ENCODE measurements at regions not wholly inside any gene's neighbourhood (a gene's known extent, or its start where the extent isn't known, plus 50 kb on each side); places are given as distances from the start of the nearest gene placed in this dataset.
"Not testable (repeated sequence)": the region's sequence is repeated elsewhere in the genome, so short reads cannot be mapped to it uniquely, and the experiment has no call there.

- DNase-seq = no peak
Observed at GRCh38 chr5:68114378-68115040, 101.0 kb upstream of the PIK3R1 start.

GRCh38 chr5:68112658-68113057 lies 102.9 kb upstream of the PIK3R1 start:
- no peak for DNase-seq

- DNase-seq = no peak
Observed at GRCh38 chr5:68110894-68111293, 104.7 kb upstream of the PIK3R1 start.

- DNase-seq = no peak
Observed at GRCh38 chr5:68110264-68110663, 105.3 kb upstream of the PIK3R1 start.

- not testable (repeated sequence) for DNase-seq
Observed at GRCh38 chr5:68104217-68104616, 111.3 kb upstream of the PIK3R1 start.

- DNase-seq = not testable (repeated sequence)
Observed at GRCh38 chr5:68103297-68103696, 112.3 kb upstream of the PIK3R1 start.

- DNase-seq = no peak
Observed at GRCh38 chr5:68099327-68099726, 116.2 kb upstream of the PIK3R1 start.

GRCh38 chr5:68093455-68094159 lies 121.9 kb upstream of the PIK3R1 start:
- no peak for DNase-seq

- DNase-seq = no peak
Observed at GRCh38 chr5:68088302-68088701, 127.3 kb upstream of the PIK3R1 start.

GRCh38 chr5:68087866-68088265 lies 127.7 kb upstream of the PIK3R1 start:
- no peak for DNase-seq

- DNase-seq = no peak
Observed at GRCh38 chr5:68086857-68087256, 128.7 kb upstream of the PIK3R1 start.

GRCh38 chr5:68086439-68086838 lies 129.1 kb upstream of the PIK3R1 start:
- DNase-seq = no peak

GRCh38 chr5:68084396-68084795 lies 131.2 kb upstream of the PIK3R1 start:
- no peak for DNase-seq

GRCh38 chr5:68080282-68081050 lies 135.1 kb upstream of the PIK3R1 start:
- no peak for DNase-seq

GRCh38 chr5:68077349-68077894 lies 138.1 kb upstream of the PIK3R1 start:
- no peak for DNase-seq

GRCh38 chr5:68074633-68075032 lies 140.9 kb upstream of the PIK3R1 start:
- DNase-seq = no peak

- no peak for DNase-seq
Observed at GRCh38 chr5:68074048-68074632, 141.4 kb upstream of the PIK3R1 start.

GRCh38 chr5:68071736-68072135 lies 143.8 kb upstream of the PIK3R1 start:
- no peak for DNase-seq

GRCh38 chr5:68071282-68071632 lies 144.3 kb upstream of the PIK3R1 start:
- DNase-seq = no peak

- DNase-seq = no peak
Observed at GRCh38 chr5:68070591-68071281, 144.8 kb upstream of the PIK3R1 start.

GRCh38 chr5:68067976-68068603 lies 147.5 kb upstream of the PIK3R1 start:
- no peak for DNase-seq

- no peak for DNase-seq
Observed at GRCh38 chr5:68067291-68067690, 148.3 kb upstream of the PIK3R1 start.
